SK-N-MC (cell line): ENCODE measurements at regions not wholly inside any gene's neighbourhood (a gene's known extent, or its start where the extent isn't known, plus 50 kb on each side); places are given as distances from the start of the nearest gene placed in this dataset.

ENCODE experiments used
- DNase-seq: peaks from one replicate; pipeline ENCODE4 v3.0.0-alpha.2; 2011; ENCODE audit warnings: low read depth, low spot score
- H3K27ac ChIP-seq: fragments of 200-600 bp; sonication (generic); 2 replicates; pipeline ENCODE4 v1.5.1; 2016; ENCODE audit warnings: mixed run types
- H3K36me3 ChIP-seq: fragments of 200-600 bp; sonication (generic); 2 replicates; pipeline ENCODE4 v1.6.1; 2017; ENCODE audit warnings: antibody characterized with exemption, low read length, mixed read lengths; ENCODE audit not compliant: insufficient read depth
- H3K4me3 ChIP-seq: fragments of 200-600 bp; sonication (generic); 2 replicates; pipeline ENCODE4 v1.5.1; 2016
- H3K9ac ChIP-seq: fragments of 200-600 bp; sonication (generic); 2 replicates; pipeline ENCODE4 v1.8.0; 2017; ENCODE audit warnings: mixed run types, mixed read lengths; ENCODE audit not compliant: insufficient read length
- H3K9me3 ChIP-seq: fragments of 200-600 bp; sonication (generic); 2 replicates; pipeline ENCODE4 v1.6.1; 2017; ENCODE audit warnings: low read depth, mild to moderate bottlenecking, antibody characterized with exemption, low read length, moderate library complexity, mixed read lengths
- EZH2 ChIP-seq: fragments of 200-600 bp; sonication (generic); IDR thresholded peaks from one replicate; pipeline ENCODE4 v1.6.1; 2017; ENCODE audit warnings: antibody characterized with exemption
- FOXP2 ChIP-seq: optimal IDR thresholded peaks from 2 replicates; pipeline ENCODE3; 2011; ENCODE audit warnings: mild to moderate bottlenecking, moderate library complexity; ENCODE audit not compliant: insufficient read depth; ENCODE audit errors: extremely low read length, control extremely low read depth
- POLR2AphosphoS5 ChIP-seq: IDR thresholded peaks from 2 replicates; pipeline ENCODE4 v1.6.1; 2012; ENCODE audit warnings: mild to moderate bottlenecking, low read depth, low read length, borderline replicate concordance

DNA sequence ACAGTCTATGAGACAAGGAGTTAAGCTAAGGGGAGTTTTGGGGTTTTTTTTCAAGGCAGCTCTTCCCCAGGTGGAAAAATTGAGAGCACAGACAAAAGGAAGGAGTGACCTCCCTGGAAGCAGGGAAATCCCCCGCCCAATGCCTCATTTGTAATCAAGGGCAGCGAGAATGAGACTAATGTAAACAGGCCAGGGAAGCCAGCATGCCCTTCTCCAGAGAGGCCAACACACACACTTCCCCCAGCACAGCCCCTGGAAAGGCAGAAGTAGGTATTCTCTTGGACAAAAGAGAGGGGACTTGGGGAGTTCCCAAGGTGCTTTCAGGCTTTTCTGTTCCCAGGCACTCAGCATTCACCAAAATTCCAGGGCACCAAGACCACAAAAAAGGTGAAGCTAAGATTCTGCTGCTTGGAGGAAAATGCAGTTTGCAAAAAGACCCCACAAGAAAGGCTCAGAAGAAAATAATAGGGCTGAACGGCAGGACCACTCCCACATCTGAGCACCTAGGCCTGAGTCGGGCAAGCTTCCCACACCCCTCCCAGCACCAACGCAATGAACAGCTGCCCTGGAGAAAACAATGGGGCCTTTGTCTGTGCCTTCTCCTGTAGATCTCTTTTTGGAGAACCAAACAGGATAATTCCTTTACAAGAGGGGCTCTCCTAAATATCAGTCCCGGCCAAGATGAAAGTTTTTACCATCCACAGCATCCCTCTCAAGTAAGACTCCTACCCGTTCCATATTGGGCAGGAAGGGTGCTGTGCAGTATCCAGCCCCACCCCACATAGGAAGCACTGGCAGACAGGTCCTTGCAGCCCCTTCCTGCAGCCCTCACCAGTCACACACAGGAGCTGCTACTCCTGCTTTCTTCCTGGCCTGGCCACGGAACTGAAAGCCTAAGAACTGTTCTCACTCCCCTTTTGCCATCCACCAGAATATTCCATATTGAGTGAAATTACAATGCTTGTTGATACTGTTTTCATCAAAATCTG lies 70.7 kb upstream of the AKIP1 start:
- no peak overlapping the region for H3K9ac ChIP-seq

DNA sequence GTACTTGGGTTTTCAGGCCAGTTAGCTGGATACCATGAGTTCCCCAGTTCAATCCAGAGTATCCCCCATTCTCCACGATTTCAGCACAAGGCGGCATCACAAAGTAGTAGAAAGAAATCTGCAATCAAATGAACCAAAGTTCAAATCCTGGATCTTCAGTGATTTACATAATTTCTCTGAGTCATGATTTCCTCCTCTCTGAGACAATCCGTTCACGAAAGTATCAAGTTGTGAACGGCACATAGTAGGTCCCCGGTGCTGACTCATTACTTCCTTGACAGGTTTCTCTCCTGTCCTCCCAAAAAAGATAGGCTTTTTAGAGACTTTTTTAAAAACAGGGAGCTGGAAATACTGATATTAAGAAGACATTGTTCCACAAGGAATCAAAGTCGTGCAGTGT lies 69.1 kb upstream of the AKIP1 start:
- DNase-seq = no peak
- Histone ChIP-seq H3K9ac (no peak overlapping the region), H3K9me3 (no peaks in the 10 kb centered on the region), H3K27ac (no peak overlapping the region), H3K36me3 (no peaks in the 10 kb centered on the region), H3K4me3 (no peak overlapping the region)
- TF ChIP-seq POLR2AphosphoS5 (no peak), FOXP2 (no peak), EZH2 (no peak)

More for the DNA sequence above, 70.7 kb upstream of the AKIP1 start:
- Histone ChIP-seq H3K4me3 (no peak overlapping the region), H3K27ac (no peak overlapping the region), H3K36me3 (no peaks in the 10 kb centered on the region), H3K9me3 (no peaks in the 10 kb centered on the region)
- DNase-seq = no peak
- no peak for TF ChIP-seq EZH2
- TF ChIP-seq FOXP2 = no peak
- no peak for TF ChIP-seq POLR2AphosphoS5

DNA sequence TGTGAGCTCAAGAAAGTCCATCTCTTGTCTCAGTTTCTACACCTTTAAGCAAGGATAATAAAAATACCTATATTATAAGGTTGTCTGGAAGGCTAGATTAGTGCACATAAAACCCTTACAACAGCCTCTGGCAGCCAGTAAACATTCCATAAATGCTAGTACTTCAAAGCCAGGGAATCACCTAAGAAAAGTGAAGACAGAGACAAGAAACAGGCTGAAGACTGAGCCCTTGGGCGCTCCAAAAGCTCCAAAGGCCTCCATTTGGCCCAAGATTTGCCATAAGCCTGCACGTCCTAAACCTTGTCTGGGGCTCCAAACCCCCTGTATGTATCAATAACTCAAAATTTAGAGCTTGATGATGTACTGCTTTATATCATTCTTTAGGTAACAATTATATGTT lies 52.2 kb upstream of the AKIP1 start:
- Histone ChIP-seq H3K36me3 (no peaks in the 10 kb centered on the region), H3K9me3 (no peaks in the 10 kb centered on the region), H3K9ac (no peak overlapping the region), H3K27ac (no peak overlapping the region), H3K4me3 (no peak overlapping the region)
- TF ChIP-seq POLR2AphosphoS5 = no peak
- no peak for TF ChIP-seq EZH2
- TF ChIP-seq FOXP2 = no peak
- DNase-seq = no peak
